ENCODE measurements at regions not wholly inside any gene's neighbourhood (a gene's known extent, or its start where the extent isn't known, plus 50 kb on each side); places are given as distances from the start of the nearest gene placed in this dataset.

GRCh38 chr18:67938660-67939059, 422.1 kb upstream of the DSEL start:
- ChIA-PET CTCF (no interaction called here), POLR2A (ENCODE audit: unreplicated experiment) (no interaction called here)
- no peaks in the 10 kb centered on the region for H3K36me3 ChIP-seq (ENCODE audit: low read depth)
- no peaks in the 10 kb centered on the region for H3K4me1 ChIP-seq (replicated peaks; ENCODE audit: insufficient read depth)
- no peaks in the 10 kb centered on the region; the same call in 1 of the 2 replicates for H3K9me3 ChIP-seq (ENCODE audit: insufficient read depth, low read depth)
- H3K4me2 ChIP-seq: no peak overlapping the region
- no peaks in the 10 kb centered on the region for H4K20me1 ChIP-seq (ENCODE audit: insufficient read depth)
- no peaks in the 10 kb centered on the region for H3F3A ChIP-seq (ENCODE audit: insufficient read depth, low read depth)
- no peak for TF ChIP-seq CTCF (conservative IDR thresholded peaks at IDR 0.05)
- no peak for TF ChIP-seq EZH2 (IDR thresholded peaks at IDR 0.05; ENCODE audit: low read depth)
- intact Hi-C loops (cut with micrococcal nuclease; ENCODE audit: unreplicated experiment): no loop called here
- H2AFZ ChIP-seq: no peak overlapping the region
- H3K27ac ChIP-seq: no peak overlapping the region
- BruUV-seq (replicated peaks): no TSS peak
- DNase-seq: no peak
- H3K27me3 ChIP-seq (ENCODE audit: insufficient read depth, low read depth): no peaks in the 10 kb centered on the region
- H3K4me3 ChIP-seq: no peak overlapping the region
- H3K9me2 ChIP-seq (ENCODE audit: insufficient read depth): no peaks in the 10 kb centered on the region; the same call in 1 of the 2 replicates
- no peaks in the 10 kb centered on the region for H3K79me2 ChIP-seq (ENCODE audit: low read depth)

GRCh38 chr18:67935638-67936037, 419.1 kb upstream of the DSEL start:
- no peak overlapping the region for H3K4me2 ChIP-seq
- H2AFZ ChIP-seq: no peak overlapping the region
- DNase-seq: no peak
- intact Hi-C loops (cut with micrococcal nuclease; ENCODE audit: unreplicated experiment): no loop called here
- no peaks in the 10 kb centered on the region; the same call in 1 of the 2 replicates for H3K9me2 ChIP-seq (ENCODE audit: insufficient read depth)
- POLR2A ChIA-PET (ENCODE audit: unreplicated experiment): no interaction called here
- no peaks in the 10 kb centered on the region for H3K36me3 ChIP-seq (ENCODE audit: low read depth)
- no peaks in the 10 kb centered on the region for H3F3A ChIP-seq (ENCODE audit: insufficient read depth, low read depth)
- no peak overlapping the region for H3K4me3 ChIP-seq
- TF ChIP-seq EZH2 (IDR thresholded peaks at IDR 0.05; ENCODE audit: low read depth) (no peak), CTCF (conservative IDR thresholded peaks at IDR 0.05) (no peak)
- no peaks in the 10 kb centered on the region for H4K20me1 ChIP-seq (ENCODE audit: insufficient read depth)
- H3K79me2 ChIP-seq (ENCODE audit: low read depth): no peaks in the 10 kb centered on the region
- CTCF ChIA-PET: no interaction called here
- H3K27me3 ChIP-seq (ENCODE audit: insufficient read depth, low read depth): no peaks in the 10 kb centered on the region
- no peaks in the 10 kb centered on the region; the same call in 1 of the 2 replicates for H3K9me3 ChIP-seq (ENCODE audit: insufficient read depth, low read depth)
- no TSS peak for BruUV-seq (replicated peaks)
- no peaks in the 10 kb centered on the region for H3K4me1 ChIP-seq (replicated peaks; ENCODE audit: insufficient read depth)
- no peak overlapping the region for H3K27ac ChIP-seq

GRCh38 chr18:67933271-67933670, 416.8 kb upstream of the DSEL start:
- no peak overlapping the region for H2AFZ ChIP-seq
- POLR2A ChIA-PET (ENCODE audit: unreplicated experiment): no interaction called here

More at GRCh38 chr18:67933271-67933670, 416.8 kb upstream of the DSEL start:
- no peak for TF ChIP-seq EZH2 (IDR thresholded peaks at IDR 0.05; ENCODE audit: low read depth)
- no peak for TF ChIP-seq CTCF (conservative IDR thresholded peaks at IDR 0.05)
- Histone ChIP-seq H3K36me3 (ENCODE audit: low read depth) (no peaks in the 10 kb centered on the region), H3K4me2 (no peak overlapping the region), H3K4me3 (no peak overlapping the region), H4K20me1 (ENCODE audit: insufficient read depth) (no peaks in the 10 kb centered on the region), H3F3A (ENCODE audit: insufficient read depth, low read depth) (no peaks in the 10 kb centered on the region), H3K27me3 (ENCODE audit: insufficient read depth, low read depth) (no peaks in the 10 kb centered on the region), H3K27ac (no peak overlapping the region), H3K9me2 (ENCODE audit: insufficient read depth) (no peaks in the 10 kb centered on the region; the same call in 1 of the 2 replicates), H3K4me1 (replicated peaks; ENCODE audit: insufficient read depth) (no peaks in the 10 kb centered on the region), H3K79me2 (ENCODE audit: low read depth) (no peaks in the 10 kb centered on the region), H3K9me3 (ENCODE audit: insufficient read depth, low read depth) (no peaks in the 10 kb centered on the region)
- intact Hi-C loops (cut with micrococcal nuclease; ENCODE audit: unreplicated experiment): no loop called here
- no peak for DNase-seq
- BruUV-seq (replicated peaks): no TSS peak
- CTCF ChIA-PET: no interaction called here
